Neural cell (in vitro differentiated cells): ENCODE measurements at regions not wholly inside any gene's neighbourhood (a gene's known extent, or its start where the extent isn't known, plus 50 kb on each side); places are given as distances from the start of the nearest gene placed in this dataset.

Source experiments
- CTCF ChIP-seq: fragments of 450-650 bp; IDR thresholded peaks from 2 replicates; pipeline ENCODE4 v1.5.1; 2014; ENCODE audit warnings: antibody characterized with exemption, mild to moderate bottlenecking, moderate library complexity; ENCODE audit not compliant: poor library complexity, severe bottlenecking
- POLR2AphosphoS5 ChIP-seq: IDR thresholded peaks from 2 replicates; pipeline ENCODE4 v1.6.1; 2012
- SMC3 ChIP-seq: fragments of 450-650 bp; conservative IDR thresholded peaks from 2 replicates; pipeline ENCODE4 v1.6.1; 2014; ENCODE audit warnings: antibody characterized with exemption, mild to moderate bottlenecking, moderate library complexity; ENCODE audit not compliant: poor library complexity

- TF ChIP-seq CTCF (no peak), SMC3 (no peak), POLR2AphosphoS5 (no peak)
Observed at GRCh38 chr16:86041807-86042206, 142.8 kb downstream of the IRF8 start.
